OCI-LY3 (cell line): ENCODE measurements at regions not wholly inside any gene's neighbourhood (a gene's known extent, or its start where the extent isn't known, plus 50 kb on each side); places are given as distances from the start of the nearest gene placed in this dataset.

ENCODE experiments used
- EZH2phosphoT487 ChIP-seq: fragments of 200-600 bp; shearing (Covaris generic); IDR thresholded peaks from 2 replicates; pipeline ENCODE4 v1.6.1; 2018; ENCODE audit warnings: antibody characterized with exemption, mixed run types, low read depth
- TF ChIP-seq, protein P1 (sequence below): fragments of 200-600, 300-600 bp; sonication (generic); IDR thresholded peaks from 2 replicates; pipeline ENCODE4 v1.5.1; 2014; ENCODE audit warnings: antibody characterized with exemption, low read length, low read depth

DNA sequence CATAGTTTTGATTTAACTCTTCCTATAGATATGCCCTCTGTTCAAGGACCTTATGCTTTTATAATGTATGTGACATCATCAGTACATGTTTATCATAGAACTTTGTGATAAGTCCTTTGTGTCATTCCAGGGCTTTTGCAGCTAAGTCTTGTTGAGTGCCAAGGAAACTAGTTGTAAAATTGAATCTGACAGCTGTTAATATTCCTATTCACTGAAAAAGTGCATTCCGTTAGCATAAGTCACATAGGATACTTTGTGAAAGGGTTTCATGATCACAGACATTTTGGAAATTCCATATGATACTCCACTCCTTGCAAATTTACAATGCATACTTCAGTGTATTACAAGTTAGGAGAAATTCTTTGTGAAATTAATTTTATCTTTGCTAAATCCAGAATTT lies 503.4 kb downstream of the CCDC85A start:
- TF ChIP-seq, protein P1, sequence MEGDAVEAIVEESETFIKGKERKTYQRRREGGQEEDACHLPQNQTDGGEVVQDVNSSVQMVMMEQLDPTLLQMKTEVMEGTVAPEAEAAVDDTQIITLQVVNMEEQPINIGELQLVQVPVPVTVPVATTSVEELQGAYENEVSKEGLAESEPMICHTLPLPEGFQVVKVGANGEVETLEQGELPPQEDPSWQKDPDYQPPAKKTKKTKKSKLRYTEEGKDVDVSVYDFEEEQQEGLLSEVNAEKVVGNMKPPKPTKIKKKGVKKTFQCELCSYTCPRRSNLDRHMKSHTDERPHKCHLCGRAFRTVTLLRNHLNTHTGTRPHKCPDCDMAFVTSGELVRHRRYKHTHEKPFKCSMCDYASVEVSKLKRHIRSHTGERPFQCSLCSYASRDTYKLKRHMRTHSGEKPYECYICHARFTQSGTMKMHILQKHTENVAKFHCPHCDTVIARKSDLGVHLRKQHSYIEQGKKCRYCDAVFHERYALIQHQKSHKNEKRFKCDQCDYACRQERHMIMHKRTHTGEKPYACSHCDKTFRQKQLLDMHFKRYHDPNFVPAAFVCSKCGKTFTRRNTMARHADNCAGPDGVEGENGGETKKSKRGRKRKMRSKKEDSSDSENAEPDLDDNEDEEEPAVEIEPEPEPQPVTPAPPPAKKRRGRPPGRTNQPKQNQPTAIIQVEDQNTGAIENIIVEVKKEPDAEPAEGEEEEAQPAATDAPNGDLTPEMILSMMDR = no peak
- TF ChIP-seq EZH2phosphoT487 = no peak
